ENCODE measurements at regions not wholly inside any gene's neighbourhood (a gene's known extent, or its start where the extent isn't known, plus 50 kb on each side); places are given as distances from the start of the nearest gene placed in this dataset.

GRCh38 chrX:124747295-124747694 is 400.9 kb downstream of the SH2D1A start:
- Histone ChIP-seq H3K4me2 (ENCODE audit: low read length) (no peak overlapping the region), H3K27me3 (ENCODE audit: insufficient read depth, low read length) (no peaks in the 10 kb centered on the region), H3K9ac (ENCODE audit: low read length) (no peak overlapping the region), H3F3A (ENCODE audit: insufficient read depth, low read length) (no peaks in the 10 kb centered on the region), H3K4me3 (ENCODE audit: low read depth, low read length, poor library complexity, severe bottlenecking) (no peak overlapping the region), H2AFZ (ENCODE audit: low read length) (no peak overlapping the region), H3K27ac (ENCODE audit: low read depth, low read length, poor library complexity, severe bottlenecking) (no peak overlapping the region), H3K9me3 (ENCODE audit: low read length) (no peaks in the 10 kb centered on the region), H3K4me1 (ENCODE audit: insufficient read depth, low read length, severe bottlenecking) (no peaks in the 10 kb centered on the region), H4K20me1 (ENCODE audit: insufficient read depth, low read length) (no peaks in the 10 kb centered on the region), H3K36me3 (ENCODE audit: insufficient read depth, low read length) (no peaks in the 10 kb centered on the region), H3K79me2 (ENCODE audit: insufficient read depth, low read length) (no peaks in the 10 kb centered on the region), H3K9me2 (ENCODE audit: low read depth, low read length) (no peaks in the 10 kb centered on the region)
- TF ChIP-seq EZH2 (IDR thresholded peaks at IDR 0.05; ENCODE audit: borderline replicate concordance, low read length) (no peak), CTCF (IDR thresholded peaks at IDR 0.05; ENCODE audit: low read length) (no peak)

GRCh38 chrX:124764354-124764753 is 418.0 kb downstream of the SH2D1A start:
- no peaks in the 10 kb centered on the region for H3F3A ChIP-seq (ENCODE audit: insufficient read depth, low read length)
- no peaks in the 10 kb centered on the region for H3K27me3 ChIP-seq (ENCODE audit: insufficient read depth, low read length)
- H3K9me3 ChIP-seq (ENCODE audit: low read length), result no peaks in the 10 kb centered on the region
- no peak overlapping the region for H3K4me2 ChIP-seq (ENCODE audit: low read length)
- no peak overlapping the region for H2AFZ ChIP-seq (ENCODE audit: low read length)
- H3K9me2 ChIP-seq (ENCODE audit: low read depth, low read length), result no peaks in the 10 kb centered on the region
- H3K79me2 ChIP-seq (ENCODE audit: insufficient read depth, low read length), result no peaks in the 10 kb centered on the region
- no peak overlapping the region for H3K27ac ChIP-seq (ENCODE audit: low read depth, low read length, poor library complexity, severe bottlenecking)
- TF ChIP-seq EZH2 (IDR thresholded peaks at IDR 0.05; ENCODE audit: borderline replicate concordance, low read length) (no peak), CTCF (IDR thresholded peaks at IDR 0.05; ENCODE audit: low read length) (no peak)
- no peaks in the 10 kb centered on the region for H3K4me1 ChIP-seq (ENCODE audit: insufficient read depth, low read length, severe bottlenecking)
- no peak overlapping the region for H3K9ac ChIP-seq (ENCODE audit: low read length)
- no peaks in the 10 kb centered on the region for H3K36me3 ChIP-seq (ENCODE audit: insufficient read depth, low read length)
- no peaks in the 10 kb centered on the region for H4K20me1 ChIP-seq (ENCODE audit: insufficient read depth, low read length)
- no peak overlapping the region for H3K4me3 ChIP-seq (ENCODE audit: low read depth, low read length, poor library complexity, severe bottlenecking)

GRCh38 chrX:124769166-124769565 is 422.8 kb downstream of the SH2D1A start:
- no peaks in the 10 kb centered on the region for H3K4me1 ChIP-seq (ENCODE audit: insufficient read depth, low read length, severe bottlenecking)
- no peak overlapping the region for H3K27ac ChIP-seq (ENCODE audit: low read depth, low read length, poor library complexity, severe bottlenecking)
- no peak overlapping the region for H3K9ac ChIP-seq (ENCODE audit: low read length)
- no peak overlapping the region for H2AFZ ChIP-seq (ENCODE audit: low read length)
- no peaks in the 10 kb centered on the region for H3K9me2 ChIP-seq (ENCODE audit: low read depth, low read length)
- no peaks in the 10 kb centered on the region for H3K36me3 ChIP-seq (ENCODE audit: insufficient read depth, low read length)
- H3K4me3 ChIP-seq (ENCODE audit: low read depth, low read length, poor library complexity, severe bottlenecking), result no peak overlapping the region
- no peaks in the 10 kb centered on the region for H3K79me2 ChIP-seq (ENCODE audit: insufficient read depth, low read length)
- no peaks in the 10 kb centered on the region for H4K20me1 ChIP-seq (ENCODE audit: insufficient read depth, low read length)
- H3K27me3 ChIP-seq (ENCODE audit: insufficient read depth, low read length), result no peaks in the 10 kb centered on the region
- no peaks in the 10 kb centered on the region for H3F3A ChIP-seq (ENCODE audit: insufficient read depth, low read length)
- no peak for TF ChIP-seq EZH2 (IDR thresholded peaks at IDR 0.05; ENCODE audit: borderline replicate concordance, low read length)
- no peak for TF ChIP-seq CTCF (IDR thresholded peaks at IDR 0.05; ENCODE audit: low read length)
- H3K4me2 ChIP-seq (ENCODE audit: low read length), result no peak overlapping the region
- H3K9me3 ChIP-seq (ENCODE audit: low read length), result no peaks in the 10 kb centered on the region
